A549 (cell line): ENCODE measurements at regions not wholly inside any gene's neighbourhood (a gene's known extent, or its start where the extent isn't known, plus 50 kb on each side); places are given as distances from the start of the nearest gene placed in this dataset.
"Not testable (repeated sequence)": the region's sequence is repeated elsewhere in the genome, so short reads cannot be mapped to it uniquely, and the experiment has no call there.

Experiments used
- NPAS2 ChIP-seq: fragments of 250-450 bp; sonication (Bioruptor Pico); IDR thresholded peaks from 2 replicates; pipeline ENCODE4 v1.8.0; 2022; ENCODE audit warnings: mild to moderate bottlenecking, moderate library complexity, borderline replicate concordance
- POLR2A ChIP-seq: IDR thresholded peaks from 2 replicates; pipeline ENCODE4 v1.6.1; 2012; ENCODE audit warnings: mild to moderate bottlenecking, low read length
- TF ChIP-seq, protein P1 (sequence below): fragments of >200 bp; sonication (Bioruptor Twin); formaldehyde crosslinking; IDR thresholded peaks from 3 replicates; pipeline ENCODE4 v1.5.1; 2016
- TF ChIP-seq, protein P2 (sequence below): IDR thresholded peaks from 2 replicates; pipeline ENCODE4 v1.6.1; 2012

DNA sequence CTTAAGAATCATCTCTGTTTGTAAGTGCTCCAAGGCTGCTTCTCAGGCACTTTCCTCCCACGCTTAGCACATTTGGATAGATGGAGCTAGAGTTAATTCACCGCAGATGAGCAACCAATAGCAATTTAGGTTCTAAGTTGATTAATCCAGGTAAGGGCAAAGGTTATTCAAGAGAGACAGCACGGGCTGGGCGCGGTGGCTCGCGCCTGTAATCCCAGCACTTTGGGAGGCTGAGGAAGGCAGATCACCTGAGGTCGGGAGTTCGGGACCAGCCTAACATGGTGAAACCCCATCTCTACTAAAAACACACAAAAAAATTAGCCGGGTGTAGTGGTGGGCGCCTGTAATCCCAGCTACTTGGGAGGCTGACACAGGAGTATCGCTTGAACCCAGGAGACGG lies 54.5 kb upstream of the UNC13C start:
- TF ChIP-seq, protein P1, sequence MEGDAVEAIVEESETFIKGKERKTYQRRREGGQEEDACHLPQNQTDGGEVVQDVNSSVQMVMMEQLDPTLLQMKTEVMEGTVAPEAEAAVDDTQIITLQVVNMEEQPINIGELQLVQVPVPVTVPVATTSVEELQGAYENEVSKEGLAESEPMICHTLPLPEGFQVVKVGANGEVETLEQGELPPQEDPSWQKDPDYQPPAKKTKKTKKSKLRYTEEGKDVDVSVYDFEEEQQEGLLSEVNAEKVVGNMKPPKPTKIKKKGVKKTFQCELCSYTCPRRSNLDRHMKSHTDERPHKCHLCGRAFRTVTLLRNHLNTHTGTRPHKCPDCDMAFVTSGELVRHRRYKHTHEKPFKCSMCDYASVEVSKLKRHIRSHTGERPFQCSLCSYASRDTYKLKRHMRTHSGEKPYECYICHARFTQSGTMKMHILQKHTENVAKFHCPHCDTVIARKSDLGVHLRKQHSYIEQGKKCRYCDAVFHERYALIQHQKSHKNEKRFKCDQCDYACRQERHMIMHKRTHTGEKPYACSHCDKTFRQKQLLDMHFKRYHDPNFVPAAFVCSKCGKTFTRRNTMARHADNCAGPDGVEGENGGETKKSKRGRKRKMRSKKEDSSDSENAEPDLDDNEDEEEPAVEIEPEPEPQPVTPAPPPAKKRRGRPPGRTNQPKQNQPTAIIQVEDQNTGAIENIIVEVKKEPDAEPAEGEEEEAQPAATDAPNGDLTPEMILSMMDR: not testable (repeated sequence)
- TF ChIP-seq, protein P2, sequence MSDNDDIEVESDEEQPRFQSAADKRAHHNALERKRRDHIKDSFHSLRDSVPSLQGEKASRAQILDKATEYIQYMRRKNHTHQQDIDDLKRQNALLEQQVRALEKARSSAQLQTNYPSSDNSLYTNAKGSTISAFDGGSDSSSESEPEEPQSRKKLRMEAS: not testable (repeated sequence)
- not testable (repeated sequence) for TF ChIP-seq NPAS2 (CRISPR knock-in tag); POLR2A
